Panc1 (cell line): ENCODE measurements at regions not wholly inside any gene's neighbourhood (a gene's known extent, or its start where the extent isn't known, plus 50 kb on each side); places are given as distances from the start of the nearest gene placed in this dataset.

Source experiments
- ATAC-seq: fragments of 200-7000 bp; cut with Tn5 transposase; 2 replicates; pipeline ENCODE4 v1.9.1; 2020; ENCODE audit warnings: mild to moderate bottlenecking, moderate library complexity
- BruUV-seq: library from RNA; stranded (reverse); fragments of 400-500 nt; replicated peaks from 2 replicates; lab custom pipeline; 2021; lab: Mats Ljungman, UMichigan
- CTCF ChIA-PET: fragments of 300-600 bp; sonication (Branson Sonifier 250); formaldehyde crosslinking; loops from one replicate; lab custom pipeline; 2022; ENCODE audit warnings: antibody characterized with exemption; lab: Charles Lee
- POLR2A ChIA-PET: fragments of 300-600 bp; sonication (Branson Sonifier 250); formaldehyde crosslinking; loops from one replicate; lab custom pipeline; 2022; ENCODE audit warnings: antibody characterized with exemption; lab: Charles Lee
- DNase-seq: peaks from one replicate; pipeline ENCODE4 v3.0.0-alpha.2; 2010; ENCODE audit warnings: low read depth, low spot score
- H3K27ac ChIP-seq: 2 replicates; pipeline ENCODE4 v1.5.1; 2011; ENCODE audit warnings: mild to moderate bottlenecking, low read length, inconsistent platforms
- H3K27me3 ChIP-seq: fragments of 200-500 bp; sonication (Bioruptor generic); 2 replicates; pipeline ENCODE4 v1.6.0; 2014; ENCODE audit warnings: low read length, inconsistent platforms; ENCODE audit not compliant: control insufficient read depth, insufficient read depth
- H3K36me3 ChIP-seq: fragments of 200-500 bp; sonication (Bioruptor generic); 2 replicates; pipeline ENCODE4 v1.5.1; 2014; ENCODE audit warnings: inconsistent platforms, mild to moderate bottlenecking, low read length, moderate library complexity; ENCODE audit not compliant: control insufficient read depth, insufficient read depth
- H3K4me1 ChIP-seq: 2 replicates; pipeline ENCODE4 v1.5.1; 2011; ENCODE audit warnings: inconsistent platforms, mild to moderate bottlenecking, low read length, moderate library complexity; ENCODE audit not compliant: control insufficient read depth, insufficient read depth
- H3K4me3 ChIP-seq, 2 experiments: 2 replicates each; pipeline ENCODE4 v1.5.1; 2011 to 2012; ENCODE audit warnings: low read depth in 2 of 2, low read length in 2 of 2, mild to moderate bottlenecking in 2 of 2, inconsistent platforms in 1 of 2, moderate library complexity in 1 of 2
- H3K9me3 ChIP-seq: fragments of 200-500 bp; sonication (Bioruptor generic); 2 replicates; pipeline ENCODE4 v1.5.1; 2014; ENCODE audit warnings: low read depth, mild to moderate bottlenecking, inconsistent platforms, low read length, moderate library complexity; ENCODE audit not compliant: control insufficient read depth, insufficient read depth
- POLR2AphosphoS5 ChIP-seq: IDR thresholded peaks from 2 replicates; pipeline ENCODE4 v1.6.1; 2012; ENCODE audit warnings: mild to moderate bottlenecking, low read depth, low read length, moderate library complexity
- SIN3A ChIP-seq: IDR thresholded peaks from 2 replicates; pipeline ENCODE4 v1.6.1; 2012; ENCODE audit warnings: low read depth, mild to moderate bottlenecking, low read length, moderate library complexity, borderline replicate concordance; ENCODE audit not compliant: insufficient read depth
- TCF7L2 ChIP-seq: IDR thresholded peaks from 2 replicates; pipeline ENCODE4 v1.6.1; 2011; ENCODE audit warnings: mild to moderate bottlenecking, low read depth, low read length, inconsistent platforms
- in situ Hi-C: cut with HindIII; loops from 2 replicates; pipeline ENCODE4 v1.10.0; 2016; ENCODE audit warnings: low sequenced_read_pairs, low pct_unique_long_range_greater_than_20kb
- intact Hi-C: fragments of 100-400 bp; cut with micrococcal nuclease; formaldehyde crosslinking; loops from one replicate; pipeline ENCODE4 v1.10.0; 2022; ENCODE audit not compliant: unreplicated experiment
- TF ChIP-seq, protein P1 (sequence below): fragments of 450-650 bp; IDR thresholded peaks from 2 replicates; pipeline ENCODE4 v1.5.1; 2017; ENCODE audit warnings: mild to moderate bottlenecking
- TF ChIP-seq, protein P2 (sequence below), 2 experiments: IDR thresholded peaks; 2 replicates each; pipeline ENCODE4 v1.6.1; 2011 to 2012; ENCODE audit warnings: low read depth in 2 of 2, control low read depth in 1 of 2, low read length in 1 of 2, mild to moderate bottlenecking in 1 of 2, moderate library complexity in 1 of 2; ENCODE audit not compliant: insufficient read depth in 1 of 2

DNA sequence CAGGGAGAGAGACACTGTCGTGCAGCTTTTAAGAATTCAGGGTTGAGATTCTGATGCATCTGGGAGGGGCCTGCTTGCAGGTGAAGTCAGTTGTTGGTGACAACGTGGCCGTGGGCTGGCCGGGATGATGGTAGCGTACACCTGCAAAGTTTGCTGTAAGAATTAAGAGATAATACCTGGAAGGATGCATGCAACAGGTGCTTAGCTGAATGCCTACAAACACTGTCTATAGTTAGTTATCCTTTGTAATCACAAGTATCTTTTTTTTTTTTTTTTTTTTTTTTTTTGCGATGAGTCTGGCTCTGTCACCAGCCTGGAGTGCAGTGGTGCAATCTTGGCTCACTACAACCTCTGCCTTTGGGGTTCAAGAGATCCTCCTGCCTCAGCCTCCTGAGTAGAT, 259.6 kb downstream of the ASMT start:
- H3K36me3 ChIP-seq: no peaks in the 10 kb centered on the region
- H3K4me1 ChIP-seq: no peaks in the 10 kb centered on the region
- no peak overlapping the region for H3K4me3 ChIP-seq
- TF ChIP-seq, protein P1, sequence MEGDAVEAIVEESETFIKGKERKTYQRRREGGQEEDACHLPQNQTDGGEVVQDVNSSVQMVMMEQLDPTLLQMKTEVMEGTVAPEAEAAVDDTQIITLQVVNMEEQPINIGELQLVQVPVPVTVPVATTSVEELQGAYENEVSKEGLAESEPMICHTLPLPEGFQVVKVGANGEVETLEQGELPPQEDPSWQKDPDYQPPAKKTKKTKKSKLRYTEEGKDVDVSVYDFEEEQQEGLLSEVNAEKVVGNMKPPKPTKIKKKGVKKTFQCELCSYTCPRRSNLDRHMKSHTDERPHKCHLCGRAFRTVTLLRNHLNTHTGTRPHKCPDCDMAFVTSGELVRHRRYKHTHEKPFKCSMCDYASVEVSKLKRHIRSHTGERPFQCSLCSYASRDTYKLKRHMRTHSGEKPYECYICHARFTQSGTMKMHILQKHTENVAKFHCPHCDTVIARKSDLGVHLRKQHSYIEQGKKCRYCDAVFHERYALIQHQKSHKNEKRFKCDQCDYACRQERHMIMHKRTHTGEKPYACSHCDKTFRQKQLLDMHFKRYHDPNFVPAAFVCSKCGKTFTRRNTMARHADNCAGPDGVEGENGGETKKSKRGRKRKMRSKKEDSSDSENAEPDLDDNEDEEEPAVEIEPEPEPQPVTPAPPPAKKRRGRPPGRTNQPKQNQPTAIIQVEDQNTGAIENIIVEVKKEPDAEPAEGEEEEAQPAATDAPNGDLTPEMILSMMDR: no peak
- TF ChIP-seq TCF7L2 (no peak), POLR2AphosphoS5 (no peak)
- TF ChIP-seq, protein P2, sequence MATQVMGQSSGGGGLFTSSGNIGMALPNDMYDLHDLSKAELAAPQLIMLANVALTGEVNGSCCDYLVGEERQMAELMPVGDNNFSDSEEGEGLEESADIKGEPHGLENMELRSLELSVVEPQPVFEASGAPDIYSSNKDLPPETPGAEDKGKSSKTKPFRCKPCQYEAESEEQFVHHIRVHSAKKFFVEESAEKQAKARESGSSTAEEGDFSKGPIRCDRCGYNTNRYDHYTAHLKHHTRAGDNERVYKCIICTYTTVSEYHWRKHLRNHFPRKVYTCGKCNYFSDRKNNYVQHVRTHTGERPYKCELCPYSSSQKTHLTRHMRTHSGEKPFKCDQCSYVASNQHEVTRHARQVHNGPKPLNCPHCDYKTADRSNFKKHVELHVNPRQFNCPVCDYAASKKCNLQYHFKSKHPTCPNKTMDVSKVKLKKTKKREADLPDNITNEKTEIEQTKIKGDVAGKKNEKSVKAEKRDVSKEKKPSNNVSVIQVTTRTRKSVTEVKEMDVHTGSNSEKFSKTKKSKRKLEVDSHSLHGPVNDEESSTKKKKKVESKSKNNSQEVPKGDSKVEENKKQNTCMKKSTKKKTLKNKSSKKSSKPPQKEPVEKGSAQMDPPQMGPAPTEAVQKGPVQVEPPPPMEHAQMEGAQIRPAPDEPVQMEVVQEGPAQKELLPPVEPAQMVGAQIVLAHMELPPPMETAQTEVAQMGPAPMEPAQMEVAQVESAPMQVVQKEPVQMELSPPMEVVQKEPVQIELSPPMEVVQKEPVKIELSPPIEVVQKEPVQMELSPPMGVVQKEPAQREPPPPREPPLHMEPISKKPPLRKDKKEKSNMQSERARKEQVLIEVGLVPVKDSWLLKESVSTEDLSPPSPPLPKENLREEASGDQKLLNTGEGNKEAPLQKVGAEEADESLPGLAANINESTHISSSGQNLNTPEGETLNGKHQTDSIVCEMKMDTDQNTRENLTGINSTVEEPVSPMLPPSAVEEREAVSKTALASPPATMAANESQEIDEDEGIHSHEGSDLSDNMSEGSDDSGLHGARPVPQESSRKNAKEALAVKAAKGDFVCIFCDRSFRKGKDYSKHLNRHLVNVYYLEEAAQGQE (IDR thresholded peaks at IDR 0.05; ENCODE audit: insufficient read depth in 1 of 2, low read depth in 2 of 2, low read length in 1 of 2): no peak
- no peak for DNase-seq
- H3K27me3 ChIP-seq: no peaks in the 10 kb centered on the region
- CTCF ChIA-PET: no interaction called here
- H3K9me3 ChIP-seq: no peaks in the 10 kb centered on the region
- in situ Hi-C loops: no loop called here
- POLR2A ChIA-PET: no interaction called here
- no TSS peak for BruUV-seq
- H3K27ac ChIP-seq: no peak overlapping the region
- ATAC-seq: no peak
- intact Hi-C loops: no loop called here

DNA sequence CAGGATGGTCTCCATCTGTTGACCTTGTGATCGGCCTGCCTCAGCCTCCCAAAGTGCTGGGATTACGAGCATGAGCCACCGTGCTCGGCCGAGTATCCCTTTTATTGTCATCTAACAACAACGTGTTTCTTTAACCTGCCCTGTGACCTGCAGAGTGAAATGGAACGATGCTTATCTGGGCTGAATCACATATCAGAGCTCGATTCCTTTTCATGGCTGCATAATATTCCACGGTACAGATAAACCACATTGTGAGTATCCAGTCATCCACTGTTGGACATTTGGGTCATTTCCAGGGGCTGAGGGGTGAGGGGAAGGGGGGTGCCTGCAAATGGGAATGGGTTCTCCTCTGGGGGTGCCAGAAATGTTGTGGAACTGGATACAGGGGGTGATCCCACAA, 260.0 kb downstream of the ASMT start:
- Histone ChIP-seq H3K27ac (no peak overlapping the region), H3K27me3 (no peaks in the 10 kb centered on the region), H3K9me3 (no peaks in the 10 kb centered on the region), H3K36me3 (no peaks in the 10 kb centered on the region), H3K4me3 (no peak overlapping the region), H3K4me1 (no peaks in the 10 kb centered on the region)
- POLR2A ChIA-PET: no interaction called here
- in situ Hi-C loops (no loop called here), intact Hi-C loops (no loop called here)
- CTCF ChIA-PET: no interaction called here
- no peak for ATAC-seq
- BruUV-seq: no TSS peak
- no peak for DNase-seq
- TF ChIP-seq, protein P2 (IDR thresholded peaks at IDR 0.05; ENCODE audit: insufficient read depth in 1 of 2, low read depth in 2 of 2, low read length in 1 of 2): no peak
- TF ChIP-seq, protein P1: no peak
- TF ChIP-seq POLR2AphosphoS5: no peak
- no peak for TF ChIP-seq TCF7L2
- no peak for TF ChIP-seq SIN3A
